NB4 (cell line): ENCODE measurements at regions not wholly inside any gene's neighbourhood (a gene's known extent, or its start where the extent isn't known, plus 50 kb on each side); places are given as distances from the start of the nearest gene placed in this dataset.

ENCODE experiments used
- CTCF ChIP-seq: IDR thresholded peaks from one replicate; pipeline ENCODE4 v1.5.1; 2012; ENCODE audit warnings: low read depth, low read length
- MAX ChIP-seq: IDR thresholded peaks from 2 replicates; pipeline ENCODE4 v1.6.1; 2011; ENCODE audit warnings: low read depth, low read length
- POLR2A ChIP-seq: IDR thresholded peaks from 2 replicates; pipeline ENCODE4 v1.6.1; 2011; ENCODE audit warnings: mild to moderate bottlenecking; ENCODE audit not compliant: insufficient read length; ENCODE audit errors: extremely low read depth

- TF ChIP-seq CTCF: no peak
- TF ChIP-seq POLR2A: no peak
- no peak for TF ChIP-seq MAX
Measured at GRCh38 chrX:99445336-99445735, 964.7 kb downstream of the PCDH19 start.
